ENCODE measurements at regions not wholly inside any gene's neighbourhood (a gene's known extent, or its start where the extent isn't known, plus 50 kb on each side); places are given as distances from the start of the nearest gene placed in this dataset.

- H3K36me3 ChIP-seq, result no peaks in the 10 kb centered on the region
- no peak overlapping the region for H3K27ac ChIP-seq
- no peak overlapping the region for H3K4me3 ChIP-seq
- no peak for DNase-seq (ENCODE audit: extremely low spot score in 2 of 2)
- no peaks in the 10 kb centered on the region for H3K4me1 ChIP-seq
- TF ChIP-seq CTCF (IDR thresholded peaks at IDR 0.05) (no peak), POLR2A (IDR thresholded peaks at IDR 0.05) (no peak), POLR2AphosphoS5 (IDR thresholded peaks at IDR 0.05; ENCODE audit: insufficient read depth in 1 of 2, low read depth in 1 of 2) (no peak)
- intact Hi-C loops (cut with DNase I), result no loop called here
- no peaks in the 10 kb centered on the region for H3K9me3 ChIP-seq
- no peaks in the 10 kb centered on the region for H3K27me3 ChIP-seq
Measured at GRCh38 chr12:11535127-11535526, 114.3 kb upstream of the ETV6 start.

GRCh38 chr12:11539156-11539555 is 110.3 kb upstream of the ETV6 start:
- no peak overlapping the region for H3K27ac ChIP-seq
- H3K27me3 ChIP-seq, result no peaks in the 10 kb centered on the region
- H3K4me1 ChIP-seq, result no peaks in the 10 kb centered on the region
- no peaks in the 10 kb centered on the region for H3K9me3 ChIP-seq
- DNase-seq (ENCODE audit: extremely low spot score in 2 of 2), result no peak
- no peak for TF ChIP-seq CTCF (IDR thresholded peaks at IDR 0.05)
- TF ChIP-seq POLR2A (IDR thresholded peaks at IDR 0.05), result no peak
- TF ChIP-seq POLR2AphosphoS5 (IDR thresholded peaks at IDR 0.05; ENCODE audit: insufficient read depth in 1 of 2, low read depth in 1 of 2), result no peak
- no peaks in the 10 kb centered on the region for H3K36me3 ChIP-seq
- intact Hi-C loops (cut with DNase I), result no loop called here
- H3K4me3 ChIP-seq, result no peak overlapping the region

GRCh38 chr12:11540156-11540555 is 109.3 kb upstream of the ETV6 start:
- H3K36me3 ChIP-seq, result no peaks in the 10 kb centered on the region
- H3K9me3 ChIP-seq, result no peaks in the 10 kb centered on the region
- intact Hi-C loops (cut with DNase I), result loop anchor here (5.0 kb wide), 1 partner anchor 1158 kb away; no protein-coding TSS in a partner anchor
- no peak overlapping the region for H3K4me3 ChIP-seq
- DNase-seq (ENCODE audit: extremely low spot score in 2 of 2), result no peak
- TF ChIP-seq POLR2AphosphoS5 (IDR thresholded peaks at IDR 0.05; ENCODE audit: insufficient read depth in 1 of 2, low read depth in 1 of 2), result no peak
- TF ChIP-seq CTCF (IDR thresholded peaks at IDR 0.05), result no peak
- TF ChIP-seq POLR2A (IDR thresholded peaks at IDR 0.05), result no peak
- H3K27me3 ChIP-seq, result no peaks in the 10 kb centered on the region
- H3K4me1 ChIP-seq, result no peaks in the 10 kb centered on the region
- no peak overlapping the region for H3K27ac ChIP-seq

- no peaks in the 10 kb centered on the region for H3K36me3 ChIP-seq
- intact Hi-C loops (cut with DNase I), result loop anchor here (5.0 kb wide), 1 partner anchor 1158 kb away; no protein-coding TSS in a partner anchor
- TF ChIP-seq CTCF (IDR thresholded peaks at IDR 0.05) (no peak), POLR2A (IDR thresholded peaks at IDR 0.05) (no peak), POLR2AphosphoS5 (IDR thresholded peaks at IDR 0.05; ENCODE audit: insufficient read depth in 1 of 2, low read depth in 1 of 2) (no peak)
- H3K4me3 ChIP-seq, result no peak overlapping the region
- DNase-seq (ENCODE audit: extremely low spot score in 2 of 2), result no peak
- no peaks in the 10 kb centered on the region for H3K9me3 ChIP-seq
- H3K27me3 ChIP-seq, result no peaks in the 10 kb centered on the region
- H3K4me1 ChIP-seq, result no peaks in the 10 kb centered on the region
- no peak overlapping the region for H3K27ac ChIP-seq
Measured at GRCh38 chr12:11540615-11541310, 108.7 kb upstream of the ETV6 start.

GRCh38 chr12:11542599-11542998 is 106.9 kb upstream of the ETV6 start:
- no peaks in the 10 kb centered on the region for H3K36me3 ChIP-seq
- intact Hi-C loops (cut with DNase I), result loop anchor here (5.0 kb wide), 1 partner anchor 1160 kb away; no protein-coding TSS in a partner anchor
- H3K27ac ChIP-seq, result no peak overlapping the region
- TF ChIP-seq POLR2AphosphoS5 (IDR thresholded peaks at IDR 0.05; ENCODE audit: insufficient read depth in 1 of 2, low read depth in 1 of 2), result no peak
- TF ChIP-seq POLR2A (IDR thresholded peaks at IDR 0.05), result no peak
- no peak for TF ChIP-seq CTCF (IDR thresholded peaks at IDR 0.05)
- DNase-seq (ENCODE audit: extremely low spot score in 2 of 2), result no peak
- H3K4me3 ChIP-seq, result no peak overlapping the region
- H3K4me1 ChIP-seq, result no peaks in the 10 kb centered on the region
- no peaks in the 10 kb centered on the region for H3K9me3 ChIP-seq
- H3K27me3 ChIP-seq, result no peaks in the 10 kb centered on the region

Measured in vagina (tissue), 2 donors.